Femur (tissue), 1 donor: ENCODE measurements at regions not wholly inside any gene's neighbourhood (a gene's known extent, or its start where the extent isn't known, plus 50 kb on each side); places are given as distances from the start of the nearest gene placed in this dataset.

Experiments used
- DNase-seq: peaks from one replicate; pipeline ENCODE4 v3.0.0-alpha.2; 2017

DNA sequence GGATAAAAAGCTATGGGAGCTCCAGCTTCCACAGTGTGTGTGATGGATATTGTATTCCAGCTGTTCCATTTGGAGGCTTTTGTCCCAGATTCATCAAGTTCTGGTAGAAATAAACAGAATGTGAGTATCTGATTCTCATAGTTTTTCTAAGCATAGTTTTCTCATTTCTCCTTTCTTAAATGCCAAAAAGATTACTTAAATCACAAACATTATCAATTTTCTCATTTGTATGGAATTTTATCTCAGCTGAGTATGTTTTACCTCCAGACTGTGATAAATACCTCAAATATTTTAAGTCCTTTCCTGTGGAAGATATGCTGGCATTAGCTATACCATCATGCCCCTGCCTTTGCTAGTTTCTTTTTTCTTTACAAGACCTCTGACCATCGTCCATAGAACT, 767.3 kb downstream of the TFAP2A start:
- DNase-seq: no peak

DNA sequence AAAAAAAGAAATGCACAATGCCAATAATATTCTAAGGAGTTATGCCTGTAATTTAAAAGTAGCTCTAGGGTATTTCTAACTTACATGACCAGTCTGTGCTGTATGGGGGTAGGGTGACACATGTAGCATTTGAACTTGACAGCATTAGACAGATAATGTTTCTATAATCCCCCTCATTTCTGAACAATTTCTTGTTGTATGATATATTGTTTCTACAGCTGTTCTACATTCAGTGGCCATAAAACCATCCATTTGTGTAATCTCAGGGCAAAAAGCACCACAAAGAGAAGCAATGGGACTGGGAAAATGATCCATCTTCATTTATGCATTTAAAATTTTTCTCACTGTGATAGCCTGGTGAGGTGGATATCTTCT, 767.8 kb downstream of the TFAP2A start:
- DNase-seq: no peak

DNA sequence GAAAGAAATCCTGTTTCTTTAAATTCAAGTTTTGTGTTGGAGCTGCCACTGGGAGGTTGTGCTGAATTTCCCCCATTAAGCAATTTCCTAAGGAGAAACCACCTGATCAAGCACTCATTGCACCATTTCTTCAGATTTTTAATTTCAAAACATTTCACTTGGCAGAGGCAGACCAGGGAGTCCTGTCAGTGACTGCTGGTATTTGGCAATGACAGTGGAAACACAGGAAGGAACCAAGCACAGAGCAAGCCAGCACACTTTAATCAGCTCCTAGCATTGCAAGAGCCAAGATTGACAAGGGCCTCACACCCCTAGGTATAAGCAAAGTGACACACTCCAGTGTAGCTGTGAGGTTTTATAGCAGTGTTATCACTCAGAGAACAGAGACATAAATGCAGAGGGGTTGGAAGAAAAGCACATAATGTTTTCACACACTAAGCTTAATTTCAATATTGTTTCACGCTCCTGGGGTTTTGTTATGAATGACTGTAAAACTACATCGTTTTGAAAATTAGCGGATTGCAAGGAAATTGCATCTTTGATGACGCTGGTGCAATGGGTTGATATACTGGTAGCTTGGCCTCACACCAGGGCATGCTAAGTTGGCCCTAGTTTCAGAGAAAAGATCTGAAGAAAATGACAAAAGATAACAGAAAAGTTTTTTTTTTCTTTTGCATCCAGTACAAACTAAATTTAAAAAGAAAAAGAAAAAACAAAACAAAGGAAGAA, 768.4 kb downstream of the TFAP2A start:
- DNase-seq: peak; percentile 25

- no peak for DNase-seq
Measured at GRCh38 chr6:9638861-9639260, 776.0 kb downstream of the TFAP2A start.

- DNase-seq: no peak
Measured at GRCh38 chr6:9634776-9635175, 780.1 kb downstream of the TFAP2A start.

GRCh38 chr6:9632026-9632425, 782.8 kb downstream of the TFAP2A start:
- no peak for DNase-seq

DNA sequence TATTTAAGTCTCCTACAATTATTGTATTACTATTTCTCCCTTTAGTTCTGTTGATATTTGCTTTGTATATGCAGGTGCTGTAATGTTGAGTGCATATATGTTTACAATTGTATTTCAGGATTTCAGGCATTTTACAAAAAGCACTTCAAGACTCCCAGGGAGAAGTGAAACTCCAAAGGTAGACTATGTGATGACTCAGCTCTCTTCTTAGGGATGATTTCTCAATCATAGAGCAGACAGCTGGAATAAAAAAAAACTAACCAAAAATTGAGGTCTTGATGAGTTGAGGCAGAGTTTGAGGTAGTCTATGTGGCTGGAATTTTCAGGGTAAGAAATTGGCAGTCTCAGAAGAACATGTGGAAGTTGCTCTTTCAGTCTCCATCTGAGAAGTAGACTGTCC, 786.1 kb downstream of the TFAP2A start:
- no peak for DNase-seq

DNA sequence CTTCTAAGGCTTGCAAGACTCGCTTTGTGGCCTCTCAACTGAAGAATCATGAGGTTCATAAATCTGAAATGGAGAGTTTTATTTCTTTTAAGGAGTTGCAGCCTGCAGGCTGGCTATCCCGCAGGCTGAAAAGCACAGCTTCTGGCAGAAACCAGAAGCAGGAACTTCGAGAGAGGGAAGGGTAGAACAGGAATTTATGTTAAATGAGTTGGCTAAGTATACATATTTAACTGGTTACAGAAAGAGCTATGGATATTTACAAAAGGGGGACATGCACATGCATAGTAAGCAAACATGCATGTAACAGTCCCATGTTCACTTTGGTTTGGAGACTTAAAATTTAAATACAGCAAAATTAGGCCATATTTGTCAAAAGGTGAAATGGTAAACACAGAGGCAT, 787.0 kb downstream of the TFAP2A start:
- DNase-seq: no peak

- no peak for DNase-seq
Measured at GRCh38 chr6:9623985-9624384, 790.9 kb downstream of the TFAP2A start.

- no peak for DNase-seq
Measured at GRCh38 chr6:9623228-9623832, 791.5 kb downstream of the TFAP2A start.

- DNase-seq: no peak
Measured at GRCh38 chr6:9621276-9621675, 793.6 kb downstream of the TFAP2A start.

GRCh38 chr6:9620687-9621086, 794.2 kb downstream of the TFAP2A start:
- DNase-seq: no peak

- DNase-seq: no peak
Measured at GRCh38 chr6:9620263-9620662, 794.6 kb downstream of the TFAP2A start.

DNA sequence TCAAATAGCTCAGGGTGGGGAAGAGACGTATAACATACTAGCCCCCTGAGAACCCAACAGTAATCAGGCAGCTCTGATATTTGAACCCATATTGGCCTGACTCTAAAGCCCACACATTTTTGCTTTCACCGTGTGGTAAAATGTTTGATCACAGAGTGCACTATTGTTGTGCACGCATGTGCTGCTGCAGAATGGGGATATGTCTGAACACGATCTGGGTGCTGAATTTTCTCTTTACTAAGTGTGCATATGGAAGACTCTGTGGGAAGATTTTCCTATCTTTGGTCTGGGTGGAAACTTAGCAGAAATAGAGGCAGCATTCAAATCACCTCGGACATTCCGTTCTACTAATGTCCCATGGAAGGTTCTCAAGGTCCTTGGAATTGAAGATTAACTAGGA, 800.1 kb downstream of the TFAP2A start:
- no peak for DNase-seq

DNA sequence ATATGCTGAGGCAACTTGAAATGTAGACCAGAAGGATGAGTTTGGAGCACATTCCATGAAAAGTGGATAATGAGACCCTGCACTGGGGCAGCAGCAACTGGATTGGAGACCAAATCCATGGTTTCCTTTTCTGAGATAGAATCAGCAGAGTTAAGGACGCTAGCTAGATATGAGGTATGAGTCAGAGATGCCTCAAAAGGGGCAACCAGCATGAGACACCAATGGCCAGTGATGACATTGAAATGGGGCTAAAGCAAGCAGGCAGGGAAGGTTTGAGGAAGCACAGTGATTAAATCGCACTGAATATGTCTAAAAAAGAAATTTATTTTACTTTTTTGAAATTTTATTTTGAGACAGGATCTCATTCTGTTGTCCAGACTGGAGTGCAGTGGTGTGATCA, 802.4 kb downstream of the TFAP2A start:
- no peak for DNase-seq

- DNase-seq: no peak
Measured at GRCh38 chr6:9610620-9611415, 804.1 kb downstream of the TFAP2A start.

- DNase-seq: no peak
Measured at GRCh38 chr6:9606435-9607134, 808.3 kb downstream of the TFAP2A start.

GRCh38 chr6:9594746-9595145, 820.1 kb downstream of the TFAP2A start:
- DNase-seq: no peak

DNA sequence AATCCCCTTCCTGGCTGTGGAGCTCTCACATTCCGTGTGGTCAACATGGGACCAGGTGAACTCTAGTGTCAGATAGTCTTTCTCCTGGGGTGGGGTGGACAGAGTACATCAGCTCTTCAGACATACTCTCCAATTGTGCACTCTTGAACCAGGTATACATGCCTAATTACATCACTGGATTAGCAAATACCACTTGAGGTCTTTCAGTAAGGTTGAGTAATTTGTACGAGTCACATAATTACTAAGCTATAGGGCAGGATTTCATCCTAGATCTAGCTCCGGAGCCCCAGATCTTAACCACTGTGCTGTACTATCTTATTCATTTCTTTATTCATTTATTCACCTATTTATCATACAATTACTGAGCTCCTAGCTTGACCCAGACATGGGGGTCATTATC, 821.3 kb downstream of the TFAP2A start:
- DNase-seq: no peak

- no peak for DNase-seq
Measured at GRCh38 chr6:9583753-9584352, 831.0 kb downstream of the TFAP2A start.

GRCh38 chr6:9581155-9581554, 833.7 kb downstream of the TFAP2A start:
- DNase-seq: no peak

DNA sequence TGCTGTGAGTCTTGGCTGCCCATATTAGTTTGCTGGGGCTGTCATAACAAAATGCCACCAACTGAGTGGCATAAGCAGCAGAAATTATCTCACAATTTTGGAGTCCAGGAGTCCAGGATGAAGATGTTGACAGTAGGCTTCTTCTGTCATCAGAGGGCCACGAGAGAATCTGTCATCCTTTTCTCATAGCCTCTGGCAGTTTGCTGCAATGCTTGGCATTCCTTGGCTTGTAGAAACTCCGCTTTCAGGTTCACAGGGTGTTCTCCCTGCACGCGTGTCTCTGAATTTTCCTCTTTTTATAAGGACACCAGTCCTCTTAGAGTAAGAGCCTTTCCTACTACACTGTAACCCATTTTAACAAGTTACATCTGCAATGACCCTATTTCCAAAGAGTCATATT, 838.4 kb downstream of the TFAP2A start:
- no peak for DNase-seq

GRCh38 chr6:9566096-9566495, 848.8 kb downstream of the TFAP2A start:
- DNase-seq: no peak
